ENCODE measurements at regions not wholly inside any gene's neighbourhood (a gene's known extent, or its start where the extent isn't known, plus 50 kb on each side); places are given as distances from the start of the nearest gene placed in this dataset.

DNA sequence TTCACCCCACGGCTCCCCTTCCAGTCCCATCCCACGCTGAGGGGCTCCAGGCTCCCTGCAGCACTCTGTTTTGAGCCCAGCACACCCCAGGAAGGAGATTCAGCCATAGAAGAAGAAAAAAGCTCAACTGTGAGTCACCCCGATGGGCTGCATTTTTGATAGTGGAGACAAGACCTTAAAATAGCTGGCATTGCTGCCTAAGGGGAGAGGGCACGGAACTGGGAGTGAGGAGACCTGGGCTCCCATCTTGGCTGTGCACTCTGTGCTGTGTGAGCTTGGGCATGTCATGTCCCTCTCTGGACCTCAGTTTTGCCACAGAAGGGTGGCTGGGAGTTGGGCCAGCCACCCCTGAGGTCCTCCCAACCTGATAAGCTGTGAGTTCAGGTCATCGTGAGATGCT is 57.2 kb upstream of the SMAD6 start:
- no peaks in the 10 kb centered on the region for H3K4me1 ChIP-seq (ENCODE audit: insufficient read depth, low read length)
- Mint-ChIP-seq H3K27me3 (no peaks in the 10 kb centered on the region), H3K9me3 (no peaks in the 10 kb centered on the region), H3K4me1 (ENCODE audit: low read depth) (no peaks in the 10 kb centered on the region), H3K27ac (no peak overlapping the region), H3K4me3 (no peak overlapping the region), H3K36me3 (ENCODE audit: low read depth) (no peaks in the 10 kb centered on the region)
- POLR2A ChIA-PET = no interaction called here
- H3K27me3 ChIP-seq (ENCODE audit: control insufficient read depth in 1 of 2, insufficient read depth in 2 of 2, low read length in 2 of 2) = no peaks in the 10 kb centered on the region
- no peaks in the 10 kb centered on the region for H3K9me3 ChIP-seq (ENCODE audit: control insufficient read depth in 1 of 2, insufficient read depth in 1 of 2, low read length in 2 of 2)
- H3K36me3 ChIP-seq (ENCODE audit: insufficient read depth, low read length) = no peaks in the 10 kb centered on the region
- ATAC-seq (ENCODE audit: poor library complexity) (no peak), DNase-seq (no peak)
- CTCF ChIA-PET = no interaction called here
- H3K4me3 ChIP-seq (ENCODE audit: low read length) = no peak overlapping the region
- intact Hi-C loops (cut with DNase I, micrococcal nuclease) = no loop called here
- no peak overlapping the region for H3K27ac ChIP-seq (ENCODE audit: low read depth in 1 of 2, low read length in 2 of 2)
- TF ChIP-seq, protein P1, sequence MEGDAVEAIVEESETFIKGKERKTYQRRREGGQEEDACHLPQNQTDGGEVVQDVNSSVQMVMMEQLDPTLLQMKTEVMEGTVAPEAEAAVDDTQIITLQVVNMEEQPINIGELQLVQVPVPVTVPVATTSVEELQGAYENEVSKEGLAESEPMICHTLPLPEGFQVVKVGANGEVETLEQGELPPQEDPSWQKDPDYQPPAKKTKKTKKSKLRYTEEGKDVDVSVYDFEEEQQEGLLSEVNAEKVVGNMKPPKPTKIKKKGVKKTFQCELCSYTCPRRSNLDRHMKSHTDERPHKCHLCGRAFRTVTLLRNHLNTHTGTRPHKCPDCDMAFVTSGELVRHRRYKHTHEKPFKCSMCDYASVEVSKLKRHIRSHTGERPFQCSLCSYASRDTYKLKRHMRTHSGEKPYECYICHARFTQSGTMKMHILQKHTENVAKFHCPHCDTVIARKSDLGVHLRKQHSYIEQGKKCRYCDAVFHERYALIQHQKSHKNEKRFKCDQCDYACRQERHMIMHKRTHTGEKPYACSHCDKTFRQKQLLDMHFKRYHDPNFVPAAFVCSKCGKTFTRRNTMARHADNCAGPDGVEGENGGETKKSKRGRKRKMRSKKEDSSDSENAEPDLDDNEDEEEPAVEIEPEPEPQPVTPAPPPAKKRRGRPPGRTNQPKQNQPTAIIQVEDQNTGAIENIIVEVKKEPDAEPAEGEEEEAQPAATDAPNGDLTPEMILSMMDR (IDR thresholded peaks at IDR 0.05) = no peak

DNA sequence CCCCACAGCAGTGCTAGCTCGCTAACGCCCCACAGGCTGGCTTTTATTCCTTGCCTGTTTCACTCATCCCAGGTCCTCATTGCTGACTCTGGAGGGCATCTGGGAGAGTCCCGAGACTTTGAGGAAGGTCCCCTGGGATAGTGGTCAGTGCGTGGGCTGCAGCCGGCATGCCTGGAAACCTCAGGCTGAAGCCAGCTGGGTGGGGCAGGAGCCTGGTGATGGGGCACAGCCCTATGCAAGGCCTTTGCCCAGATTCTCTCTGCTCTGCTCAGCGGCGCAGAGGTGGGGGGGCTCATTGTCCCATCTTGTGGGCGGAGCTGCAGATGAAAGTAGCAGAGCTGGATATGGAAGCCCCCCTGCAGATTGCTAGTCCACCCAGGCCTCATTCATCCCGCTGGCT is 55.7 kb upstream of the SMAD6 start:
- Mint-ChIP-seq H3K4me1 (ENCODE audit: low read depth) (no peaks in the 10 kb centered on the region), H3K36me3 (ENCODE audit: low read depth) (no peaks in the 10 kb centered on the region), H3K4me3 (no peak overlapping the region), H3K9me3 (no peaks in the 10 kb centered on the region), H3K27ac (no peak overlapping the region), H3K27me3 (no peaks in the 10 kb centered on the region)
- Histone ChIP-seq H3K36me3 (ENCODE audit: insufficient read depth, low read length) (no peaks in the 10 kb centered on the region), H3K27me3 (ENCODE audit: control insufficient read depth in 1 of 2, insufficient read depth in 2 of 2, low read length in 2 of 2) (no peaks in the 10 kb centered on the region), H3K4me3 (ENCODE audit: low read length) (no peak overlapping the region), H3K9me3 (ENCODE audit: control insufficient read depth in 1 of 2, insufficient read depth in 1 of 2, low read length in 2 of 2) (no peaks in the 10 kb centered on the region), H3K27ac (ENCODE audit: low read depth in 1 of 2, low read length in 2 of 2) (no peak overlapping the region), H3K4me1 (ENCODE audit: insufficient read depth, low read length) (no peaks in the 10 kb centered on the region)
- ChIA-PET POLR2A (no interaction called here), CTCF (no interaction called here)
- TF ChIP-seq, protein P1 (IDR thresholded peaks at IDR 0.05) = no peak
- intact Hi-C loops (cut with DNase I, micrococcal nuclease) = no loop called here
- DNase-seq (no peak), ATAC-seq (ENCODE audit: poor library complexity) (no peak)

DNA sequence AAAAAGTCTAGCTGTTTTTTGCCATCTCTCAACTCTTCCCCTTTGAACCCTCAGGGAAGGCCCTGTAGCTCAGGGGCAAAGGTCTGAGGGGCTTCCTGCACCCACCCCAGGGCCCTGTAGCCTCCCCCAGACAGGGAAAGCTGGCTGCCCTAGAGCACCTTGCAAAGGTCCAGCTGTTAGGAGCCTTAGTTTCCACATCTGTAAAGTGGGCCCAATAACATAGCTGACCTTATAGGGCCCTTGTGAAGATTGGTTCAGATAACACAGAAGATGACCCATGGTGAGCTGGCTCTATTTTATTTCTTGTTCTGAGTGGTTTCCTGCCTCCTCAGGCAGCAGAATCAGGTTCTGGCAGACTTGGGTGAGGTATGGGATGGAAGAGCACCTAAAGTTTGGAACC is 55.2 kb upstream of the SMAD6 start:
- no peaks in the 10 kb centered on the region for H3K27me3 ChIP-seq (ENCODE audit: control insufficient read depth in 1 of 2, insufficient read depth in 2 of 2, low read length in 2 of 2)
- DNase-seq = no peak
- no peak overlapping the region for H3K4me3 Mint-ChIP-seq
- H3K27me3 Mint-ChIP-seq = no peaks in the 10 kb centered on the region
- no peaks in the 10 kb centered on the region for H3K36me3 ChIP-seq (ENCODE audit: insufficient read depth, low read length)
- TF ChIP-seq, protein P1 (IDR thresholded peaks at IDR 0.05) = no peak
- H3K9me3 ChIP-seq (ENCODE audit: control insufficient read depth in 1 of 2, insufficient read depth in 1 of 2, low read length in 2 of 2) = no peaks in the 10 kb centered on the region
- no peaks in the 10 kb centered on the region for H3K4me1 ChIP-seq (ENCODE audit: insufficient read depth, low read length)
- no peaks in the 10 kb centered on the region for H3K4me1 Mint-ChIP-seq (ENCODE audit: low read depth)
- ChIA-PET CTCF (no interaction called here), POLR2A (no interaction called here)
- no peak for ATAC-seq (ENCODE audit: poor library complexity)
- no peak overlapping the region for H3K27ac Mint-ChIP-seq
- no peak overlapping the region for H3K4me3 ChIP-seq (ENCODE audit: low read length)
- no peaks in the 10 kb centered on the region for H3K9me3 Mint-ChIP-seq
- H3K27ac ChIP-seq (ENCODE audit: low read depth in 1 of 2, low read length in 2 of 2) = no peak overlapping the region
- H3K36me3 Mint-ChIP-seq (ENCODE audit: low read depth) = no peaks in the 10 kb centered on the region
- intact Hi-C loops (cut with DNase I, micrococcal nuclease) = no loop called here
